Thymus (tissue), 11 donors: ENCODE measurements at regions not wholly inside any gene's neighbourhood (a gene's known extent, or its start where the extent isn't known, plus 50 kb on each side); places are given as distances from the start of the nearest gene placed in this dataset.

Experiments used
- DNase-seq, 9 donors: peaks; one replicate each; pipeline ENCODE4 v3.0.0-alpha.2; 2013; ENCODE audit warnings: low spot score in 9 of 9, low read depth in 6 of 9, missing footprints in 1 of 9
- H3K27ac ChIP-seq, 2 donors: one replicate each; pipeline ENCODE4 v1.5.1; 2013; ENCODE audit warnings: control low read depth in 1 of 2, low read depth in 1 of 2, low read length in 1 of 2, mild to moderate bottlenecking in 1 of 2, moderate library complexity in 1 of 2
- H3K27me3 ChIP-seq, 2 donors: one replicate each; pipeline ENCODE4 v1.5.1; 2013; ENCODE audit warnings: low read length in 1 of 2; ENCODE audit not compliant: control insufficient read depth in 2 of 2, insufficient read depth in 1 of 2
- H3K36me3 ChIP-seq, 2 donors: one replicate each; pipeline ENCODE4 v1.5.1; 2013; ENCODE audit warnings: low read length in 1 of 2, mild to moderate bottlenecking in 1 of 2, moderate library complexity in 1 of 2; ENCODE audit not compliant: control insufficient read depth in 2 of 2, insufficient read depth in 2 of 2
- H3K4me1 ChIP-seq, 2 donors: one replicate each; pipeline ENCODE4 v1.5.1; 2013; ENCODE audit warnings: low read length in 2 of 2; ENCODE audit not compliant: control insufficient read depth in 2 of 2, insufficient read depth in 2 of 2
- H3K4me3 ChIP-seq, 2 donors: one replicate each; pipeline ENCODE4 v1.5.1; 2013; ENCODE audit warnings: low read length in 2 of 2, control low read depth in 1 of 2, mild to moderate bottlenecking in 1 of 2
- H3K9me3 ChIP-seq, 2 donors: one replicate each; pipeline ENCODE4 v1.5.1; 2013; ENCODE audit warnings: low read length in 1 of 2, mild to moderate bottlenecking in 1 of 2; ENCODE audit not compliant: control insufficient read depth in 2 of 2, insufficient read depth in 1 of 2
- WGBS: extraction: QIAGEN DNeasy Blood & Tissue Kit; methylation state at CpG from one replicate; pipeline ENCODE4 v1.1.7; 2013; 5-methylcytosine and 5-hydroxymethylcytosine counted together
- donor health status: healthy.

- 62% methylated on average over 2 of the region's 2 CpGs for WGBS
- Histone ChIP-seq H3K36me3 (no peaks in the 10 kb centered on the region), H3K27me3 (no peaks in the 10 kb centered on the region), H3K9me3 (no peaks in the 10 kb centered on the region), H3K4me3 (no peak overlapping the region), H3K27ac (no peak overlapping the region), H3K4me1 (peaks cover 42 to 44% of the 10 kb centered on the region in 2 donors)
- DNase-seq: no peak
Measured at GRCh38 chr11:92828556-92828955, 140.9 kb upstream of the MTNR1B start.

DNA sequence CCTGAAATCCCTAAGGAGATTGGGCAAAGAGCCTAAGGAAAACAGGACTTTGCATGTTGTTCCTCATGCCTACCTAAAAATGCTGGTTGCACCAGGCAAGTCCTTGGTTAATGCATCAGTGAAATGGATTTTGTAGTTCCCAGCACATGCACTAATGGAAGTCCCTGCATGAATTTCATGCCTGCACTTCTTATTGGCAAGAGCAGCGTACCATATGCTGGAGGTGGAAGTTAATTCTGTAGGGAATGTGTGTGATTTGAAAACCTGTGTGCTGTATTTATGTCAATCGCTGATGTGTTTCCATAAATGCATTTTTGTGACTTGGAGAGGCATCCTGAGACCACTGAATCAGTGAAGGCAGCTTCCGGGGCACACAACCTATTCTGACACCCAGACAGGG lies 140.3 kb upstream of the MTNR1B start:
- Histone ChIP-seq H3K27me3 (no peaks in the 10 kb centered on the region), H3K9me3 (no peaks in the 10 kb centered on the region), H3K4me3 (no peak overlapping the region), H3K27ac (no peak overlapping the region), H3K36me3 (no peaks in the 10 kb centered on the region), H3K4me1 (peaks cover 42 to 44% of the 10 kb centered on the region in 2 donors)
- no peak for DNase-seq
- 98% methylated on average over 3 of the region's 3 CpGs for WGBS

DNA sequence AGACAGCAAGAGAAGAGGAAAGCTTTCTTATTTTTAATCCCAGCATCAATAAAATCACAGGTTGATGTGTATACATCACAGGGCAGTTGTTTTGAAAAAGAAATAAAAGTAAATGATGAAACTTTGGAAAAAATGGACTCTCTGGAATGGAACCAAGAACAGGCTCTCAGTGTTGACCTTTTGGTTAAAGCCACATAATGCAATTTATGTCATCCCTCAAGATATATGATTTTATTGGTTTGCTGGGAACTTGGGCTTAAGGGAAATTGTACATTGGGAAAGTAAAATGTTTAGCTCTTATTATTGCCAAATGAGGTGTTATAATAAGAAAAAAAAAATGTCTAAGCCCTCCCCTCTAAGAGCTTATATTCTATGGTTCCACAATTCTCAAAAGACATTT lies 139.8 kb upstream of the MTNR1B start:
- no peak overlapping the region for H3K4me3 ChIP-seq
- H3K36me3 ChIP-seq: no peaks in the 10 kb centered on the region
- DNase-seq: no peak
- H3K4me1 ChIP-seq: peaks cover 42 to 44% of the 10 kb centered on the region in 2 donors
- no peaks in the 10 kb centered on the region for H3K27me3 ChIP-seq
- no peak overlapping the region for H3K27ac ChIP-seq
- no peaks in the 10 kb centered on the region for H3K9me3 ChIP-seq

DNA sequence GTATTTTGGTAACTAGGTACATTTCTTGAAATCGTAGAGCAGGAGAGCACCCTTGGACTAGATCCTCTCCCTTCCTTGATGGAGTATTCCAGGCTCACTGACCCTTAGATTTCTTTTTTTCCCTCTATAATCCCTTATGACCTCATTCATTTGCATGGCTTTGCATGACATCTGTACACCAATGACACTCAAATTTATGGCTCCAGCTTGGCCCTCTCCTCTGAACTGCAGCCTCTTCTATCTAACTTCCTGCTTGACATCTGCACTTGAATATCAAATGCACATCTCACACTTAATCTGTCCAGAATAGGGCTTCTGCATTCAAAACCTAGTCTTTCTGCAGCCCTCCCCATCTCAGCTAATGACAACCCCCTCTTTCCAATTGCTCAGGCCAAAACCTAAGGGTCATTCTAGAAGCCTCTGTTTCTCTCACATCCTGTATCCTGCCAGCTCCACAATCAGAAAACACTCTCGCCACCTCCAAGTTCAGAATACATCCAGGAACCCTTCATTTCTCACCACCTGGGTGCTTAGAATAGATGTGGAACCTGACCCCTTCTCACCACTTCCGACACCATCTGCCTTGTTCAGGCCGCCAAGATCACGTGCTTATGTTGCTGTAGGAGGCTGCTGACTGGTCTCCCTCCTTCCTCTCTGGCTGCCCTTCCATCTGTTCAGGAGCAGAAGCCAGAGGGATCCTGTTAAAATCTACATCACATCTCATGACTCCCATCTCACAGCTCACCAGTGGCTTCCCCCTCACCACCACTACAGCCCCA lies 138.9 kb upstream of the MTNR1B start:
- DNase-seq: peak in 8 of 9 donors; percentile 16 to 86 (median 66)

DNA sequence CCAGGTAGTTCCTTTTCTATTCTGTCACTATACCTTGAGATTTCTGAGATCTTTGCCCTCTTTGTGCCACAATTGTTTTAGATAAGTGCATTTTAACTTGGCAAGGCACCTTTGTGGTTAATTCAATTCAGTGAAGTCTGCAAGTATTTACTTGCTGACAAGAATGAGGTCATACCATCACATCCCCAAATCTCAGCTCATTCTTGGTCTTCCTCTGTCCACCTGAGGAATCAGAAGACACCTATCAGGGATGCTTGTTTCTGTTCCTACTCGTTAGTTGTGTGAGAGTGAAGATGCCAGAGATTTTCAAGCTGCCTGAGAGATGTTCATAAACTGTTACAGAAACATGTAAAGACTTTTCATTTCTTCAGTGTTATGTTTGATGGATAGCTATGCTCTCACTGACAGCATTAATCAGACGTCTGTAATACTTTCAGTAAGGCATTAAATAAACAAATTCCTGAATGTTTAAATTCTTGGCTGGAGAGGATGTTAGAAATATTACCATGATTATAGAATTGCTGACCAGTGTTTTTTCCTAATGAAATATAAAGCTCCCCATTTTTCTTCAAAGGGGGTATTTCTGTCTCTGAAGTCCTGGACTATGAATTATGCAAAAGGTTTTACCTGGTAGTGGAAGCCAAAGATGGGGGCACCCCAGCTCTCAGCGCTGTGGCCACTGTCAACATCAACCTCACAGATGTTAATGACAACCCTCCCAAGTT lies 135.0 kb upstream of the MTNR1B start:
- DNase-seq: no peak
- Histone ChIP-seq H3K36me3 (no peaks in the 10 kb centered on the region), H3K9me3 (no peaks in the 10 kb centered on the region), H3K27me3 (no peaks in the 10 kb centered on the region), H3K4me1 (peaks cover 11 to 21% of the 10 kb centered on the region in 2 donors), H3K4me3 (no peak overlapping the region), H3K27ac (no peak overlapping the region)
- 93% methylated on average over 3 of the region's 3 CpGs for WGBS

More for the DNA sequence above, 138.9 kb upstream of the MTNR1B start:
- 28% methylated on average over 5 of the region's 5 CpGs for WGBS
- no peak overlapping the region for H3K4me3 ChIP-seq
- H3K27me3 ChIP-seq: no peaks in the 10 kb centered on the region
- H3K9me3 ChIP-seq: no peaks in the 10 kb centered on the region
- H3K4me1 ChIP-seq: peaks cover 40 to 42% of the 10 kb centered on the region in 2 donors
- H3K36me3 ChIP-seq: no peaks in the 10 kb centered on the region
- peak overlapping the region; percentile 67 to 84 for H3K27ac ChIP-seq

- Histone ChIP-seq H3K27me3 (no peaks in the 10 kb centered on the region), H3K9me3 (no peaks in the 10 kb centered on the region), H3K27ac (no peak overlapping the region), H3K36me3 (no peaks in the 10 kb centered on the region), H3K4me3 (no peak overlapping the region), H3K4me1 (peaks cover 0 to 6% of the 10 kb centered on the region in 2 donors)
- no peak for DNase-seq
- 64% methylated on average over 3 of the region's 3 CpGs for WGBS
Measured at GRCh38 chr11:92837595-92837994, 131.9 kb upstream of the MTNR1B start.

DNA sequence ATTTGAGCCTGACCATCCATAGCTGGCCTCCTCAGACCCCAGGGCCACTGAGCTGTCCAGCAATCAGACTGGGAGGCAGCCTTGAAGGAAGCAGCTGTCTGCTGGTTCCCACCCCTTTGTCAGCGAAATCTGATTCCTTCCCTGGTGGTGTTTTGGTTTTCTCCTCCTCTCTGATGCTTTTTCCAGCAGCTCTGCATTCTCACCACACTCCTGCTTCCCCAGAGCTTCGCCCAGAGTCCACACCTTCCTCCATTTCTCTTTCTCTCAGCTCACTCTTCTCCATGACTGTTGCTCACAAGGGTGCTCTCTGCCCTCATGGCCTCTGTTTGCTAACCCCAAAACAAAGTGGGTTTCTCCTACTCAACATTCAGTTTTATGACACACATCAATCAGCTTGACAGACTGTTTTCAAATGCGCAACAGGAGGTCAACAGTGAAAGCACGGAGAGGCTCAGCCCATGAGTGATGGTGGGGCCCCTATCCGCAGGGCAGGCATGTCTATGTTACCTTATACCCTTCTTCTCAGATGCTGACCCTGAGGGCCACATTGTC lies 130.6 kb upstream of the MTNR1B start:
- H3K27me3 ChIP-seq: no peaks in the 10 kb centered on the region
- H3K36me3 ChIP-seq: no peaks in the 10 kb centered on the region

DNA sequence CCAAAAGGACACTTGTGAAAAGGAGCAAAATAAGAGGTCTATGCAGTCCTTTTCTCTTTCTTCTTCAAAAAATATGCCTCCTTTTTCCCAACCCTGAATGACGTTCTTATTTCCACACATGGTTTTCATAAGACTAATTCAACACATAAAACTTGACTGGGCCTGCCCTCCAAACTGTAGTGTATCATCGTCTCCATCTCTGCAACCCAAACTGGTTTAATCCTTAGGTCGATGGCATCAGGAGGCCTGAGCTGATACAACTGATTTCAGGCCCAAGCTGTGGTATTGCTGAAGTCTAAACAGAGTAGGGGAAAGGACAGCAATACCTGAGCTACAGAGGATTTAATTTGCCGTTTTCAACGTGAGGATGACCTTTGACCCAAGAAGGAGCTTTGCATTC lies 130.0 kb upstream of the MTNR1B start:
- no peak overlapping the region for H3K27ac ChIP-seq
- no peak overlapping the region for H3K4me3 ChIP-seq
- H3K36me3 ChIP-seq: no peaks in the 10 kb centered on the region
- 96% methylated on average over 5 of the region's 5 CpGs for WGBS
- H3K27me3 ChIP-seq: no peaks in the 10 kb centered on the region
- H3K4me1 ChIP-seq: peaks cover 0 to 9% of the 10 kb centered on the region in 2 donors
- no peaks in the 10 kb centered on the region for H3K9me3 ChIP-seq
- no peak for DNase-seq

More for the DNA sequence above, 130.6 kb upstream of the MTNR1B start:
- WGBS: 81% methylated on average over 5 of the region's 5 CpGs
- Histone ChIP-seq H3K9me3 (no peaks in the 10 kb centered on the region), H3K4me1 (peaks cover 0 to 9% of the 10 kb centered on the region in 2 donors), H3K4me3 (no peak overlapping the region), H3K27ac (no peak overlapping the region)
- no peak for DNase-seq

DNA sequence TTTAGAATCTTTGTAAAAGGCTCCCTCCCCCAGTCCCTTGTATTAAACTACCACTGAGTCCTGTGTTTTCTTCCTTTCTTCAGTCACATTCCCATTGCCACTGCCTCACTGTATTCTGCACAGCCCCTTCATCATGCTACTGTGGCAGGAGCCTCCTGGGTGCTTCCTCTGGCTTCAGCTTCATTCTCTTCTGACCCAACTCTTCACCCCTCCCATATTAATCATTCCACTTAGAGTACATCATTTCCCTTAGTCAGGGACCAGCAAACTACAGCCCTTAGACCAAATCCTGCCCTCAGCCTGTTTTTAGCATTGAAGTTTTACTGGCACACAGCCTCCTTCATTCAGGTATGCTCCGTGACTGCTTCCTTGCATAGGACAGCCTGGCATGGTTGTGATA lies 127.7 kb upstream of the MTNR1B start:
- no peaks in the 10 kb centered on the region for H3K9me3 ChIP-seq
- H3K27me3 ChIP-seq: no peaks in the 10 kb centered on the region
- no peak for DNase-seq
- H3K4me1 ChIP-seq: peaks cover 0 to 13% of the 10 kb centered on the region in 2 donors
- H3K36me3 ChIP-seq: no peaks in the 10 kb centered on the region
- no peak overlapping the region for H3K27ac ChIP-seq
- WGBS: 94% methylated on average over 1 of the region's 1 CpG
- no peak overlapping the region for H3K4me3 ChIP-seq
